ENCODE measurements at regions not wholly inside any gene's neighbourhood (a gene's known extent, or its start where the extent isn't known, plus 50 kb on each side); places are given as distances from the start of the nearest gene placed in this dataset.

- TF ChIP-seq CTCF (conservative IDR thresholded peaks at IDR 0.05; ENCODE audit: low read length) (no peak), EZH2phosphoT487 (IDR thresholded peaks at IDR 0.05; ENCODE audit: borderline replicate concordance) (no peak)
These were observed 177.3 kb upstream of the ARL4C start for GRCh38 chr2:234673961-234674759.

All from Loucy (cell line).